GM12878 (cell line): ENCODE measurements at regions not wholly inside any gene's neighbourhood (a gene's known extent, or its start where the extent isn't known, plus 50 kb on each side); places are given as distances from the start of the nearest gene placed in this dataset.

ENCODE experiments used
- BACH1 ChIP-seq: fragments of 450-650 bp; IDR thresholded peaks from 2 replicates; pipeline ENCODE4 v1.6.1; 2017; ENCODE audit warnings: mild to moderate bottlenecking, borderline replicate concordance
- CEBPZ ChIP-seq: fragments of 150-350 bp; IDR thresholded peaks from 2 replicates; pipeline ENCODE4 v1.6.1; 2016; ENCODE audit warnings: low read depth, low read length
- CTCF ChIP-seq, 3 experiments: IDR thresholded peaks in 2 of 3; conservative IDR thresholded peaks in 1 of 3; 2 replicates each; pipeline ENCODE4 v1.5.1; 2011; ENCODE audit warnings: low read depth in 3 of 3, low read length in 3 of 3, mild to moderate bottlenecking in 3 of 3, control low read depth in 2 of 3, moderate library complexity in 2 of 3, inconsistent platforms in 1 of 3, mixed read lengths in 1 of 3; ENCODE audit not compliant: control insufficient read depth in 2 of 3, insufficient read depth in 1 of 3; ENCODE audit errors: extremely low read depth in 1 of 3
- NFYB ChIP-seq: IDR thresholded peaks from 2 replicates; pipeline ENCODE4 v1.6.1; 2011; ENCODE audit warnings: low read depth, mild to moderate bottlenecking, low read length, improper control_type of control experiment, moderate library complexity; ENCODE audit not compliant: insufficient read depth
- RAD21 ChIP-seq: IDR thresholded peaks from 2 replicates; pipeline ENCODE4 v1.6.1; 2011; ENCODE audit warnings: mild to moderate bottlenecking, low read depth, low read length, moderate library complexity; ENCODE audit not compliant: insufficient read depth
- REST ChIP-seq: IDR thresholded peaks from 2 replicates; pipeline ENCODE4 v1.6.1; 2012; ENCODE audit warnings: mild to moderate bottlenecking, low read depth, low read length
- SIX5 ChIP-seq: IDR thresholded peaks from 2 replicates; pipeline ENCODE4 v1.6.1; 2011; ENCODE audit warnings: mild to moderate bottlenecking, low read depth, low read length, moderate library complexity; ENCODE audit not compliant: severe bottlenecking
- USF2 ChIP-seq: IDR thresholded peaks from 2 replicates; pipeline ENCODE4 v1.6.1; 2011; ENCODE audit warnings: low read depth, low read length, improper control_type of control experiment, borderline replicate concordance
- ZNF24 ChIP-seq: fragments of 450-650 bp; IDR thresholded peaks from 2 replicates; pipeline ENCODE4 v1.6.1; 2017; ENCODE audit warnings: antibody characterized with exemption, mild to moderate bottlenecking
- ZNF592 ChIP-seq: fragments of 450-650 bp; IDR thresholded peaks from 2 replicates; pipeline ENCODE4 v1.6.1; 2017; ENCODE audit warnings: mild to moderate bottlenecking, moderate library complexity
- ZSCAN29 ChIP-seq: fragments of 450-650 bp; IDR thresholded peaks from 2 replicates; pipeline ENCODE4 v1.6.1; 2017; ENCODE audit warnings: mild to moderate bottlenecking, moderate library complexity
- TF ChIP-seq, protein P1 (sequence below): fragments of 450-650 bp; IDR thresholded peaks from 2 replicates; pipeline ENCODE4 v1.6.1; 2016; ENCODE audit warnings: mild to moderate bottlenecking, moderate library complexity, borderline replicate concordance

DNA sequence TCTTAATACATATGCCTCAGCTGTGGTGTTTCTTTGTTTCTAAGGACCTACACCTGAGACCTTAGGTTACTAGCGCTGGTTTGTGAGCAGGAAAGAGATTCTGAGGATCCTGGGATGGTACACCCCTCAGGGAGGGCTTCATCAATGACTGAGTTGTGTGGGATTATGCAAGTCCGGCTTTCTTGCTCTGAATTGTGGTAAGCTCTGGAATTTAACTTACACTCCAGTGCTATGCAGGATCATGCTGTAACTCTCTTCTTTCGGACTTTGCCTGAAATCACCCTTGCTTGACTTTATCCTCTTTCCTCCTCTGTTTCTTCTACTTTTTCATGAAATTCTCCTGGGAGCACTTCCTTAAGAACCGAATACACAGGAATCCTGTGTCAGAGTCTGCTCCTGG is 431.5 kb upstream of the BOD1L1 start:
- TF ChIP-seq NFYB (no peak), CTCF (IDR thresholded peaks at IDR 0.05 in 2 of 3, conservative IDR thresholded peaks at IDR 0.05 in 1 of 3; ENCODE audit: control insufficient read depth in 2 of 3, extremely low read depth in 1 of 3, insufficient read depth in 1 of 3, low read depth in 3 of 3, low read length in 3 of 3) (no peak), SIX5 (no peak), ZNF592 (no peak), ZSCAN29 (no peak), USF2 (no peak), CEBPZ (no peak), RAD21 (no peak), ZNF24 (no peak), BACH1 (no peak), REST (no peak)
- TF ChIP-seq, protein P1, sequence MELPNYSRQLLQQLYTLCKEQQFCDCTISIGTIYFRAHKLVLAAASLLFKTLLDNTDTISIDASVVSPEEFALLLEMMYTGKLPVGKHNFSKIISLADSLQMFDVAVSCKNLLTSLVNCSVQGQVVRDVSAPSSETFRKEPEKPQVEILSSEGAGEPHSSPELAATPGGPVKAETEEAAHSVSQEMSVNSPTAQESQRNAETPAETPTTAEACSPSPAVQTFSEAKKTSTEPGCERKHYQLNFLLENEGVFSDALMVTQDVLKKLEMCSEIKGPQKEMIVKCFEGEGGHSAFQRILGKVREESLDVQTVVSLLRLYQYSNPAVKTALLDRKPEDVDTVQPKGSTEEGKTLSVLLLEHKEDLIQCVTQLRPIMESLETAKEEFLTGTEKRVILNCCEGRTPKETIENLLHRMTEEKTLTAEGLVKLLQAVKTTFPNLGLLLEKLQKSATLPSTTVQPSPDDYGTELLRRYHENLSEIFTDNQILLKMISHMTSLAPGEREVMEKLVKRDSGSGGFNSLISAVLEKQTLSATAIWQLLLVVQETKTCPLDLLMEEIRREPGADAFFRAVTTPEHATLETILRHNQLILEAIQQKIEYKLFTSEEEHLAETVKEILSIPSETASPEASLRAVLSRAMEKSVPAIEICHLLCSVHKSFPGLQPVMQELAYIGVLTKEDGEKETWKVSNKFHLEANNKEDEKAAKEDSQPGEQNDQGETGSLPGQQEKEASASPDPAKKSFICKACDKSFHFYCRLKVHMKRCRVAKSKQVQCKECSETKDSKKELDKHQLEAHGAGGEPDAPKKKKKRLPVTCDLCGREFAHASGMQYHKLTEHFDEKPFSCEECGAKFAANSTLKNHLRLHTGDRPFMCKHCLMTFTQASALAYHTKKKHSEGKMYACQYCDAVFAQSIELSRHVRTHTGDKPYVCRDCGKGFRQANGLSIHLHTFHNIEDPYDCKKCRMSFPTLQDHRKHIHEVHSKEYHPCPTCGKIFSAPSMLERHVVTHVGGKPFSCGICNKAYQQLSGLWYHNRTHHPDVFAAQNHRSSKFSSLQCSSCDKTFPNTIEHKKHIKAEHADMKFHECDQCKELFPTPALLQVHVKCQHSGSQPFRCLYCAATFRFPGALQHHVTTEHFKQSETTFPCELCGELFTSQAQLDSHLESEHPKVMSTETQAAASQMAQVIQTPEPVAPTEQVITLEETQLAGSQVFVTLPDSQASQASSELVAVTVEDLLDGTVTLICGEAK: no peak
